ENCODE measurements at regions not wholly inside any gene's neighbourhood (a gene's known extent, or its start where the extent isn't known, plus 50 kb on each side); places are given as distances from the start of the nearest gene placed in this dataset.

DNA sequence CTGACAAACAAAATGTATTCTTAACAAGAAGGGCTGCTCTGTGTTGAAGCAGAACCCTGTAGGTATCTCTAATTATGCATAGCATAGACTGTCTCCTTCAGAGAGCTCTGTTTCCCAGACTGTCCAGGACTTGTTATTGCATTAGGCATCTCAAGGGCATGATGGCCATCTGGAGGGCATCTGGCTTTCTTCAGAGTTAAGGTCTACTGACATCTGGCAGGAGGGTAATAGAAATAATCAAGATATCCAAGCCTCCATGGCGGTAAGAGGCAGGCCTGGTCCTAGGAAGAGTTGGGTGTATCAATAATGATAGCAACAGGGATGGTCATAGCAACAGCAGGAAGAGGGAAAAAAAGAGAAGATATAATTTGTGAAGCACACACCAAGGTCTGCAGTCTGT is 161.2 kb downstream of the TTC8 start:
- TF ChIP-seq, protein P1, sequence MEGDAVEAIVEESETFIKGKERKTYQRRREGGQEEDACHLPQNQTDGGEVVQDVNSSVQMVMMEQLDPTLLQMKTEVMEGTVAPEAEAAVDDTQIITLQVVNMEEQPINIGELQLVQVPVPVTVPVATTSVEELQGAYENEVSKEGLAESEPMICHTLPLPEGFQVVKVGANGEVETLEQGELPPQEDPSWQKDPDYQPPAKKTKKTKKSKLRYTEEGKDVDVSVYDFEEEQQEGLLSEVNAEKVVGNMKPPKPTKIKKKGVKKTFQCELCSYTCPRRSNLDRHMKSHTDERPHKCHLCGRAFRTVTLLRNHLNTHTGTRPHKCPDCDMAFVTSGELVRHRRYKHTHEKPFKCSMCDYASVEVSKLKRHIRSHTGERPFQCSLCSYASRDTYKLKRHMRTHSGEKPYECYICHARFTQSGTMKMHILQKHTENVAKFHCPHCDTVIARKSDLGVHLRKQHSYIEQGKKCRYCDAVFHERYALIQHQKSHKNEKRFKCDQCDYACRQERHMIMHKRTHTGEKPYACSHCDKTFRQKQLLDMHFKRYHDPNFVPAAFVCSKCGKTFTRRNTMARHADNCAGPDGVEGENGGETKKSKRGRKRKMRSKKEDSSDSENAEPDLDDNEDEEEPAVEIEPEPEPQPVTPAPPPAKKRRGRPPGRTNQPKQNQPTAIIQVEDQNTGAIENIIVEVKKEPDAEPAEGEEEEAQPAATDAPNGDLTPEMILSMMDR (conservative IDR thresholded peaks at IDR 0.05; ENCODE audit: low read depth, low read length), result no peak
- TF ChIP-seq, protein P2, sequence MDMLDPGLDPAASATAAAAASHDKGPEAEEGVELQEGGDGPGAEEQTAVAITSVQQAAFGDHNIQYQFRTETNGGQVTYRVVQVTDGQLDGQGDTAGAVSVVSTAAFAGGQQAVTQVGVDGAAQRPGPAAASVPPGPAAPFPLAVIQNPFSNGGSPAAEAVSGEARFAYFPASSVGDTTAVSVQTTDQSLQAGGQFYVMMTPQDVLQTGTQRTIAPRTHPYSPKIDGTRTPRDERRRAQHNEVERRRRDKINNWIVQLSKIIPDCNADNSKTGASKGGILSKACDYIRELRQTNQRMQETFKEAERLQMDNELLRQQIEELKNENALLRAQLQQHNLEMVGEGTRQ (IDR thresholded peaks at IDR 0.05; ENCODE audit: low read depth, low read length), result no peak
- TF ChIP-seq POLR2A (IDR thresholded peaks at IDR 0.05; ENCODE audit: low read depth, low read length), result no peak
- TF ChIP-seq MXI1 (IDR thresholded peaks at IDR 0.05; ENCODE audit: borderline replicate concordance, low read depth, low read length), result no peak
- no peak for TF ChIP-seq MAFK (IDR thresholded peaks at IDR 0.05; ENCODE audit: low read depth, low read length)
- TF ChIP-seq BHLHE40 (IDR thresholded peaks at IDR 0.05; ENCODE audit: low read depth, low read length), result no peak
- no peak for TF ChIP-seq RFX5 (IDR thresholded peaks at IDR 0.05; ENCODE audit: low read depth, low read length)
- TF ChIP-seq RAD21 (IDR thresholded peaks at IDR 0.05; ENCODE audit: low read length), result no peak
- no peak for TF ChIP-seq CHD1 (IDR thresholded peaks at IDR 0.05; ENCODE audit: low read depth, low read length)

Measured in IMR-90 (cell line).